ENCODE measurements at regions not wholly inside any gene's neighbourhood (a gene's known extent, or its start where the extent isn't known, plus 50 kb on each side); places are given as distances from the start of the nearest gene placed in this dataset.

DNA sequence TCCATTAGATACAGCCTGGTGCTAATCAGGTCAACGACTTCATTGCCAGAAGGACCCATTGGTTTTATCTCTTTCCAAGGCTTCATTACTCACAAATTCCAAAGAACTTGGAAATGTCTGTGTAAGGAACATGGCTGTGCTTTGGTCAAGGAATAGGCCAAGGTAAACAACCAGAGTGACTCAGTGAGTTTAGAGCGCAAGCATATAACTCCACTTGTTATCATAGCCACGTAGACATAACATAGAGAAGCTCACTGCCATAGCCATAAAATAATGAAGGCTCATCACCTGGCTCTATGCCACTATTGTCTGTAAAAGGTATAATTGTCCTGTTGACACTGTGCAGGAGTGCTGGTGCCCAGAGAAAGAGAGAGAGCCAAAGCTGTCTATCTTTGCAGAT lies 139.3 kb upstream of the PLCXD3 start:
- H3K4me2 ChIP-seq (ENCODE audit: low read length) = no peak overlapping the region
- TF ChIP-seq, protein P1, sequence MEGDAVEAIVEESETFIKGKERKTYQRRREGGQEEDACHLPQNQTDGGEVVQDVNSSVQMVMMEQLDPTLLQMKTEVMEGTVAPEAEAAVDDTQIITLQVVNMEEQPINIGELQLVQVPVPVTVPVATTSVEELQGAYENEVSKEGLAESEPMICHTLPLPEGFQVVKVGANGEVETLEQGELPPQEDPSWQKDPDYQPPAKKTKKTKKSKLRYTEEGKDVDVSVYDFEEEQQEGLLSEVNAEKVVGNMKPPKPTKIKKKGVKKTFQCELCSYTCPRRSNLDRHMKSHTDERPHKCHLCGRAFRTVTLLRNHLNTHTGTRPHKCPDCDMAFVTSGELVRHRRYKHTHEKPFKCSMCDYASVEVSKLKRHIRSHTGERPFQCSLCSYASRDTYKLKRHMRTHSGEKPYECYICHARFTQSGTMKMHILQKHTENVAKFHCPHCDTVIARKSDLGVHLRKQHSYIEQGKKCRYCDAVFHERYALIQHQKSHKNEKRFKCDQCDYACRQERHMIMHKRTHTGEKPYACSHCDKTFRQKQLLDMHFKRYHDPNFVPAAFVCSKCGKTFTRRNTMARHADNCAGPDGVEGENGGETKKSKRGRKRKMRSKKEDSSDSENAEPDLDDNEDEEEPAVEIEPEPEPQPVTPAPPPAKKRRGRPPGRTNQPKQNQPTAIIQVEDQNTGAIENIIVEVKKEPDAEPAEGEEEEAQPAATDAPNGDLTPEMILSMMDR (IDR thresholded peaks at IDR 0.05) = no peak
- no peak overlapping the region for H3K9ac ChIP-seq
- H3K27me3 ChIP-seq (ENCODE audit: control insufficient read depth, insufficient read depth, low read length) = no peaks in the 10 kb centered on the region
- H3K4me3 ChIP-seq (ENCODE audit: low read depth, low read length) = no peak overlapping the region
- no peaks in the 10 kb centered on the region for H3K9me3 ChIP-seq (ENCODE audit: control insufficient read depth, low read length)
- no peak overlapping the region for H2AFZ ChIP-seq
- no peaks in the 10 kb centered on the region for H3K79me2 ChIP-seq
- H3K36me3 ChIP-seq (ENCODE audit: control insufficient read depth, insufficient read depth, low read length) = no peaks in the 10 kb centered on the region
- no peak overlapping the region for H3K27ac ChIP-seq
- no peaks in the 10 kb centered on the region for H3K4me1 ChIP-seq

DNA sequence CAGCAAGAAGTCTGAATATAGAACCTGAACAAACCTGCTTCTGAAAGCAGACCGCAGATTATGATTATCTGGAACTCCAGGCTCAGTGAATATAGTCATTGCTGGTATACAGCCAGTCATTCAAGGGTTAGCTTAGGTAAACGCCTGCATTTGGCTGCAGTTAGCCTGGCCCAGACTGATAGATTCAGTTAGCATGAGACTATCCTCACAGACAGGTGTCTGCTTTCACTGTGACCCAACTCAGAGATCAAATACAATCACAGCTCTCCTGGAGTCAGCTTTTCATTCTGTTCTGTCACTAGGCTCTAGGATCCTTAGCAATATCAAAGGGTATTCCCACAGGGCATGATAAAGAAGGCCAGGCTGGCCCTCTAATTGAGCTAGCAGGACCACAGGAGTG lies 138.6 kb upstream of the PLCXD3 start:
- TF ChIP-seq, protein P1 (IDR thresholded peaks at IDR 0.05) = no peak
- H3K27ac ChIP-seq = no peak overlapping the region

DNA sequence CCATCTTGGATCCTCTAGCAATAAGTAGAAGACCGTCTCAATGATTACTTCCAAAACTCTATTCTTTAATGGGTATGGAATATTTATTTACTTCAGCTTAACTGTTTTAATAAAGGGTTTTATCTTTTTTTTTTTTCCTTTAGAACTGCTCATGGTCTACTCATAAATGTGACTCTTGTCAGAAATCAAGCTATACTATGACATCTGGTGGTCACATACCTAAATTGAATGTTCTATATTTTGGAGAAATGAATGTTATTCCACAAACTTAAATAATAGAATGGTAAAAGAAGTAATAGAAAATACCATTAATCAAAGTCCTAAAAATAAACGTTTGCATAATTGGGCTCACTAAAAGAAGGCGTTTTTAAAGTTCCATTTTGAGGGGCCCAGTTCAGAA lies 131.2 kb upstream of the PLCXD3 start:
- Histone ChIP-seq H3K9ac (no peak overlapping the region), H3K4me2 (ENCODE audit: low read length) (no peak overlapping the region)

More for the DNA sequence above, 138.6 kb upstream of the PLCXD3 start:
- H2AFZ ChIP-seq = no peak overlapping the region
- no peaks in the 10 kb centered on the region for H3K27me3 ChIP-seq (ENCODE audit: control insufficient read depth, insufficient read depth, low read length)
- no peak overlapping the region for H3K4me2 ChIP-seq (ENCODE audit: low read length)
- no peaks in the 10 kb centered on the region for H3K36me3 ChIP-seq (ENCODE audit: control insufficient read depth, insufficient read depth, low read length)
- no peak overlapping the region for H3K4me3 ChIP-seq (ENCODE audit: low read depth, low read length)
- no peaks in the 10 kb centered on the region for H3K9me3 ChIP-seq (ENCODE audit: control insufficient read depth, low read length)
- no peak overlapping the region for H3K9ac ChIP-seq
- H3K79me2 ChIP-seq = no peaks in the 10 kb centered on the region
- H3K4me1 ChIP-seq = no peaks in the 10 kb centered on the region

DNA sequence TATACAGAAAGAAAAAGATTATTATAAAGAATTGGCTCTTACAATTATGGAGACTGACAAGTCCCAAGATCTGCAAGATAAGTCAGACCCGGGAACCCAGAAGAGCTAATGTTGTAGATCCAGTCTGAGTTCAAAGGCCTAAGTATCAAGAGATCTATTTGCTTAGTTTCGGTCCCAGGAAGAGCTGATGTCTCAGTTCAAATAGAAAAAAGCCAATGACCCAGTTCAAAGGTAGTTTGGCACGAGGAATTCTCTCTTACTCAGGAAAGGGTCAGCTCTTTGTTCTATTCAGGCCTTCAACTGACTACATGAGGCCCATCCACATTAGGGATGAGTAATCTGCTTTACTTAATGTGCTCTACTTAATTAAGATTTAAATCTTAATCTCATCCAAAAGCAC lies 128.3 kb upstream of the PLCXD3 start:
- TF ChIP-seq, protein P1 (IDR thresholded peaks at IDR 0.05) = no peak
- H2AFZ ChIP-seq = no peak overlapping the region
- H3K4me1 ChIP-seq = no peaks in the 10 kb centered on the region
- no peak overlapping the region for H3K27ac ChIP-seq
- no peak overlapping the region for H3K4me2 ChIP-seq (ENCODE audit: low read length)
- H3K27me3 ChIP-seq (ENCODE audit: control insufficient read depth, insufficient read depth, low read length) = no peaks in the 10 kb centered on the region
- no peaks in the 10 kb centered on the region for H3K36me3 ChIP-seq (ENCODE audit: control insufficient read depth, insufficient read depth, low read length)
- H3K9ac ChIP-seq = no peak overlapping the region
- no peaks in the 10 kb centered on the region for H3K79me2 ChIP-seq
- no peaks in the 10 kb centered on the region for H3K9me3 ChIP-seq (ENCODE audit: control insufficient read depth, low read length)
- no peak overlapping the region for H3K4me3 ChIP-seq (ENCODE audit: low read depth, low read length)

More for the DNA sequence above, 131.2 kb upstream of the PLCXD3 start:
- no peaks in the 10 kb centered on the region for H3K36me3 ChIP-seq (ENCODE audit: control insufficient read depth, insufficient read depth, low read length)
- no peak overlapping the region for H2AFZ ChIP-seq
- H3K27ac ChIP-seq = no peak overlapping the region
- TF ChIP-seq, protein P1 (IDR thresholded peaks at IDR 0.05) = no peak
- H3K79me2 ChIP-seq = no peaks in the 10 kb centered on the region
- no peak overlapping the region for H3K4me3 ChIP-seq (ENCODE audit: low read depth, low read length)
- H3K27me3 ChIP-seq (ENCODE audit: control insufficient read depth, insufficient read depth, low read length) = no peaks in the 10 kb centered on the region
- no peaks in the 10 kb centered on the region for H3K9me3 ChIP-seq (ENCODE audit: control insufficient read depth, low read length)
- no peaks in the 10 kb centered on the region for H3K4me1 ChIP-seq

DNA sequence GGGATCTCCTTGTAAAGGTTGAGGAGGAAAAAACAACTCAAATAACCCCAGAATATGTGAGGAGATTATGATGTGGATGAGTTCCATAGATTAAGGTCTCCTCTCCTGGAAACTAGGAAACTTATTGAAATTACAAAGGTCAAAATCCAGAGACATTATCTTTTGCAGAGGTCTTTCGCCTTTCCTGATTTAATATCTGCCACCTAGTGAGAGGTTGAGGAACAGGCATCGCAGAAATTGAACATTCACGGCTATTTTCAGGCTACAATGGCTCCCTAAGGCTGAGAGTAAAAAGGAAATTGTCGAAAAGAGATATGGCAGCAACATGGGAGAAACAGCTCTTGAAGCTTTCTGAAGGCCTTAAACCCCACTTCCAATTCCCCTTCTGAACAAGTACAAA lies 127.5 kb upstream of the PLCXD3 start:
- Histone ChIP-seq H3K4me3 (ENCODE audit: low read depth, low read length) (no peak overlapping the region), H3K4me2 (ENCODE audit: low read length) (no peak overlapping the region), H3K9me3 (ENCODE audit: control insufficient read depth, low read length) (no peaks in the 10 kb centered on the region), H3K27me3 (ENCODE audit: control insufficient read depth, insufficient read depth, low read length) (no peaks in the 10 kb centered on the region), H3K4me1 (no peaks in the 10 kb centered on the region), H3K79me2 (no peaks in the 10 kb centered on the region), H2AFZ (no peak overlapping the region), H3K27ac (no peak overlapping the region), H3K9ac (no peak overlapping the region), H3K36me3 (ENCODE audit: control insufficient read depth, insufficient read depth, low read length) (no peaks in the 10 kb centered on the region)
- TF ChIP-seq, protein P1 (IDR thresholded peaks at IDR 0.05) = no peak
